ENCODE measurements at regions not wholly inside any gene's neighbourhood (a gene's known extent, or its start where the extent isn't known, plus 50 kb on each side); places are given as distances from the start of the nearest gene placed in this dataset.

DNA sequence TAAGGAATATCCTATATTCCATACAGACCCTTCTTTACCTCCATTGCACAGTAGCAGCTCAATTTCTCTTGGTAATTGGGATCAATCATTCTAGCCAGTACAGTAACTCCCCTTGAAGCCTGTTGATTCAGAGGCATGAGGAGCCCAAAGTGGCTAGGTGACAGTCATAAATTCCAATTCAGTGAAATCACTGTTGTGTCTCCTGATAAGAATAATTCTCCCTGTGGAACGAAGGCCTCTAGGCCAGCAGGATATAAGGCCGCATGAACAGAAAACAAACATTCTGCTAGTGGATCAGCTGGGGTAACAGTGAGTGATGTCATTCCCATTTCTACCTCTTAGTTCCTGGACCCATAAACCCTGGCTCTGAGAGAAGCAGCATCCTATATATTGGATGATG lies 696.3 kb downstream of the NR2F2 start:
- Histone ChIP-seq H3K23ac (ENCODE audit: low read depth, low read length) (no peak overlapping the region), H2AK9ac (replicated peaks; ENCODE audit: low read depth, low read length, poor library complexity) (no peak overlapping the region), H3K27ac (ENCODE audit: insufficient read depth, low read length) (no peak overlapping the region), H3K9me3 (ENCODE audit: control insufficient read depth, insufficient read depth, low read length) (peaks cover 11% of the 10 kb centered on the region), H4K5ac (ENCODE audit: low read depth, low read length) (no peak overlapping the region), H3K27me3 (ENCODE audit: control insufficient read depth, insufficient read depth, low read length) (no peaks in the 10 kb centered on the region), H2AK5ac (ENCODE audit: low read depth, low read length) (no peak overlapping the region), H2AFZ (replicated peaks; ENCODE audit: low read length, poor library complexity) (no peak overlapping the region), H4K20me1 (ENCODE audit: insufficient read depth, low read length) (no peaks in the 10 kb centered on the region), H4K8ac (ENCODE audit: low read depth in 2 of 2, low read length in 2 of 2) (no peak overlapping the region), H3K79me1 (ENCODE audit: low read depth in 1 of 2, low read length in 2 of 2) (no peaks in the 10 kb centered on the region), H3K9ac (ENCODE audit: low read depth, low read length) (no peak overlapping the region), H2BK20ac (ENCODE audit: low read depth, low read length) (no peak overlapping the region), H2BK15ac (ENCODE audit: low read depth, low read length) (no peak overlapping the region), H4K91ac (ENCODE audit: insufficient read depth, low read depth, low read length) (no peak overlapping the region), H3K9me1 (ENCODE audit: insufficient read depth, low read length) (no peaks in the 10 kb centered on the region), H2BK120ac (ENCODE audit: low read depth, low read length) (no peak overlapping the region), H3K36me3 (ENCODE audit: control insufficient read depth, insufficient read depth, low read length) (no peaks in the 10 kb centered on the region), H3K14ac (replicated peaks; ENCODE audit: low read depth, low read length) (no peak overlapping the region), H3K4me3 (ENCODE audit: insufficient read depth, low read depth, low read length) (no peak overlapping the region), H3K18ac (ENCODE audit: low read depth, low read length) (no peak overlapping the region), H3K4me1 (ENCODE audit: control insufficient read depth, insufficient read depth, low read length) (no peaks in the 10 kb centered on the region), H3K4ac (ENCODE audit: low read depth, low read length) (no peak overlapping the region), H2BK5ac (ENCODE audit: low read depth, low read length, poor library complexity, severe bottlenecking) (no peak overlapping the region), H3K56ac (ENCODE audit: extremely low read depth, insufficient read depth, low read length) (no peak overlapping the region), H3K4me2 (ENCODE audit: low read depth, low read length) (no peak overlapping the region)
- BruUV-seq (replicated peaks), result no TSS peak
- DNase-seq, result no peak
- no peak for ATAC-seq (ENCODE audit: low read depth)
- dilution Hi-C loops (cut with HindIII; ENCODE audit: low sequenced_read_pairs, unreplicated experiment), result no loop called here
- in situ Hi-C loops (cut with MboI; ENCODE audit: low sequenced_read_pairs), result no loop called here
- ChIA-PET POLR2A (ENCODE audit: unreplicated experiment) (no interaction called here), CTCF (no interaction called here)
- WGBS, 2 experiments (ENCODE audit: extremely low coverage in 2 of 2, insufficient read length in 1 of 2), result no CpG with 5 or more reads among the region's 2 CpGs
- intact Hi-C loops (cut with micrococcal nuclease), result no loop called here
- TF ChIP-seq RFX5 (IDR thresholded peaks at IDR 0.05; ENCODE audit: low read depth, low read length) (no peak), SMC3 (IDR thresholded peaks at IDR 0.05; ENCODE audit: low read depth, low read length) (no peak), RAD21 (IDR thresholded peaks at IDR 0.05; ENCODE audit: low read length) (no peak), NFE2L2 (IDR thresholded peaks at IDR 0.05; ENCODE audit: low read depth, low read length) (no peak)

Measured in IMR-90 (cell line).